NCI-H1417 treated with DMSO at 0.1 percent for 48 hours (cell line): ENCODE measurements at regions not wholly inside any gene's neighbourhood (a gene's known extent, or its start where the extent isn't known, plus 50 kb on each side); places are given as distances from the start of the nearest gene placed in this dataset.

Experiments
- DNase-seq: peaks from one replicate; lab custom pipeline; 2025; lab: John Stamatoyannopoulos, UW

DNA sequence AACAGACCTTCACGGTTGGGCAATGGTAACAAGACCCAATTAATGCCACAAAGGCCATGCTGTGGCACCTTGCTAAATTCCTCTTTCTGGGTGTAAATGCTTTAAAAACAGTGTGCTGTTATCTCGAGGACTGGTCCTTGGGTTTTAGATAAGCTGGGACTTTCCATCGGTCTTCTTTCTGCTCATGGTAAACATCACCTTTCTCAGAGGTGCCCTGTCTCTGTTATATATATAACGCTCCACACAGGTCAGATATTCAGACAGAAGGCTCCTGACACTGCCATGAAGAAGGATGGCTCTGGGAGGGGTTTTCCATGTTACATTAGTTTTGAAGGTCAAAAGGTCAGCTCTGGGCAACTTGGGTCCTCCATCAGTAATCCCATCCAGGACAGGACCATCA lies 151.6 kb downstream of the BBOX1 start:
- DNase-seq: no peak

- DNase-seq: no peak
These were observed 151.0 kb downstream of the BBOX1 start for GRCh38 chr11:27191639-27192038.

- no peak for DNase-seq
These were observed 148.1 kb downstream of the BBOX1 start for GRCh38 chr11:27188696-27189095.

- no peak for DNase-seq
These were observed 147.4 kb downstream of the BBOX1 start for GRCh38 chr11:27187848-27188621.

GRCh38 chr11:27187075-27187847 lies 146.6 kb downstream of the BBOX1 start:
- DNase-seq: no peak

DNA sequence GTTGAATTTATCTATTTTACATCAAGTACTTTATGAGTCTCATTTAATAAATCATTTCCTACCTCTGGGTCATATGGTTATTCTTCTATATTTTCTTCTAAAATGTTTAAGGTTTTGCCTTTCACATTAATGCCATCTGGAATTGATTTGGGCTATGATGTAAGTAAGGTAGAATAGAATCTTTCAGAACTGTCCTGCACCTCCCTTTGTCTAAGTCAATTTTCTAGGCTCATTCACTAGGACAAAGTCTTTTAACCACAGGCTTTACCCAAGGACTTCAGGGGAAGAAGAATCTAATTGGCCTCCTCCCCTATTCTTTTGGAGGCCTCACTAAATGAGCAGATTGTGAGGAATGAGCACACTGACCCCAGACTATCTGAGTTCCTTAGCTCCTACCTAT lies 146.0 kb downstream of the BBOX1 start:
- DNase-seq: no peak

GRCh38 chr11:27184458-27185312 lies 144.1 kb downstream of the BBOX1 start:
- DNase-seq: no peak

DNA sequence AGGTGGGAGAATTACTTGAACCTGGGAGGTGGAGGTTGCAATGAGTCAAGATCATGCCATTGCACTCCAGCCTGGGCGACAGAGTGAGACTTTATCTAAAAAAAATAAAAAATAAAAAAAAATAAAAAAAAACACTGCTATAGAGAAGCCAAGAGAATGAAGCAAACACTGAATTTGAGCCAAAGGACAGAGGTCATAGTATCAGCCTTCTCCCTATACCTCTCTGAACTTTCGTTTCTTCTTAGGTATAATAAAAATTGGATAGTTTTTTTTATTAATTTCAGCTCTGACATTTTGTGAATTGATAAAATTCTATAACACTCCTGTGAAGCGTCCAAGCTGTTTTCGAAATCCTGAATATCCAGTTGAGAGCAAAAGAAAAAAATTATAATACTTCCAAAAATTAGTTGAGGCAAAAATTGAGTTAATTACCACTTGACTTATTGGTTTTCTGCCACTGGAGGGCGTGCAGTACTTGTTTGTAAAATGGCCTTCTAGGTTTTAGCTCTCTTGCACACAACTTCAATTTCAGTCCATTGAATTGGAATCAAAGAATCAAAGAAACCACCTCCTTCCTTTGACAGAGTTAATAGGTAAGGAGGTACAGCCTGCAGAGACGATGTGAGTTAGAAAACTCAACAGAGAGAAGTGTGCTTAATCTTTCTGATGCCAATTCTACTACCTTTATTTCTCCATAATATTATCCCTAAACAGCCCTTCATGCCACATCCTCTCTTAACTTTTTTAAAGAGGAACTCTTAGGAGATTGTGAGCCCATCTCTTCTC lies 143.2 kb downstream of the BBOX1 start:
- no peak for DNase-seq

DNA sequence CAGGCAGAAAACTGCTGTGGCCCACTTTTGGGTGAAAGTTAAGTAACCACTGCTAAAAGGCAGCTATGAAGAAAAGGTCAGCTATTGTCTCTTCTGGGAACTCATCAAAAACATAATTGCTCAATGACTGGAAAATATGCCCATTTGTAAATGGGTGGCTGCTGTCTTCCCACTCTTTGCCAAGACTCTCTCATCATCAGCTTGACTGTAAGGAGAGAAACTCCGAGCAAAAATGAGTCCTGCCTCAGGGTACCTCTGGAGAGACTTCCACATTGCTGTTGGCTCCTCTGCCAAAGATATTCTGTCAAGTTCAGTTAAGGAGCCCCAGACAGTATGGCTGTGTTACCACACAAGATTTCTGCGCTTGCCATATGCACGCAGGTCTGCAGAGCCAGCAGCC lies 138.7 kb downstream of the BBOX1 start:
- DNase-seq: no peak

DNA sequence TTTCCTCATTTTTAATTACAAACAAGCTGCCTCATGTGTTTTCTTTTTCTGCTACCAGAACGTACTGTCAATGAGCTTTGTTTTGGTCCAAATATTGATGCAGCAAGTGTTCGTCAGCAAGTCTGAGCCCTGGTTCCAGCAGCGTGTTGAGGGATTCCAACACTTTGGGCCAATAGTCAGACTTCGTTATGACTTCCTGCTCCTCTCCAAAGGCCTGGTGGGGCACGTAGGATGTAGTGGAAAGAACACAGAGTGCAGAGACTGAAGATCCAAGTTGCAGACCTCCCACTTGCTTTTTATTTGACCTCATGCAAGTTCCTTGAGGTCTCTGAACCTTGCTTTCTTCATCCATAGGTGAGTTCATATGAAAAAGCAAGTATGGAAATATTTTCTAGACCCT lies 138.2 kb downstream of the BBOX1 start:
- no peak for DNase-seq
